ENCODE measurements at regions not wholly inside any gene's neighbourhood (a gene's known extent, or its start where the extent isn't known, plus 50 kb on each side); places are given as distances from the start of the nearest gene placed in this dataset.

DNA sequence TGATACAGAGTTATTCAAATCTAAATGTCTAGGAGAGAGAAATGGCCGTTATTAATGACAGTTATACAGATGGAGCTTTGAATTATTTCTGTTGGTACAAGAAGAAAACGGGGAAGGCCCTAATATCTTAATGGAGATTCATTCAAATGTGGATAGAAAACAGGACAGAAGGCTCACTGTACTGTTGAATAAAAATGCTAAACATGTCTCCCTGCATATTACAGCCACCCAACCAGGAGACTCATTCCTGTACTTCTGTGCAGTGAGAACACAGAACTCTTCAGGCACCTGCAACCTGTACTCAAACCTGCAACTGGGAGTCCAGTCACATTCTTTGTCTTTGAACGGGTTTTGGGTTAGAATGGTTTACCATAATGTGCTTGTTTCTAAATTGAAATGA lies 403.2 kb downstream of the DAD1 start:
- no peak overlapping the region for H3K4me3 ChIP-seq (ENCODE audit: control insufficient read depth, low read depth, low read length)
- TF ChIP-seq, protein P1, sequence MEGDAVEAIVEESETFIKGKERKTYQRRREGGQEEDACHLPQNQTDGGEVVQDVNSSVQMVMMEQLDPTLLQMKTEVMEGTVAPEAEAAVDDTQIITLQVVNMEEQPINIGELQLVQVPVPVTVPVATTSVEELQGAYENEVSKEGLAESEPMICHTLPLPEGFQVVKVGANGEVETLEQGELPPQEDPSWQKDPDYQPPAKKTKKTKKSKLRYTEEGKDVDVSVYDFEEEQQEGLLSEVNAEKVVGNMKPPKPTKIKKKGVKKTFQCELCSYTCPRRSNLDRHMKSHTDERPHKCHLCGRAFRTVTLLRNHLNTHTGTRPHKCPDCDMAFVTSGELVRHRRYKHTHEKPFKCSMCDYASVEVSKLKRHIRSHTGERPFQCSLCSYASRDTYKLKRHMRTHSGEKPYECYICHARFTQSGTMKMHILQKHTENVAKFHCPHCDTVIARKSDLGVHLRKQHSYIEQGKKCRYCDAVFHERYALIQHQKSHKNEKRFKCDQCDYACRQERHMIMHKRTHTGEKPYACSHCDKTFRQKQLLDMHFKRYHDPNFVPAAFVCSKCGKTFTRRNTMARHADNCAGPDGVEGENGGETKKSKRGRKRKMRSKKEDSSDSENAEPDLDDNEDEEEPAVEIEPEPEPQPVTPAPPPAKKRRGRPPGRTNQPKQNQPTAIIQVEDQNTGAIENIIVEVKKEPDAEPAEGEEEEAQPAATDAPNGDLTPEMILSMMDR (IDR thresholded peaks at IDR 0.05; ENCODE audit: control insufficient read depth, insufficient read depth, low read depth, low read length, missing control alignments), result no peak
- DNase-seq (ENCODE audit: low read depth), result no peak

DNA sequence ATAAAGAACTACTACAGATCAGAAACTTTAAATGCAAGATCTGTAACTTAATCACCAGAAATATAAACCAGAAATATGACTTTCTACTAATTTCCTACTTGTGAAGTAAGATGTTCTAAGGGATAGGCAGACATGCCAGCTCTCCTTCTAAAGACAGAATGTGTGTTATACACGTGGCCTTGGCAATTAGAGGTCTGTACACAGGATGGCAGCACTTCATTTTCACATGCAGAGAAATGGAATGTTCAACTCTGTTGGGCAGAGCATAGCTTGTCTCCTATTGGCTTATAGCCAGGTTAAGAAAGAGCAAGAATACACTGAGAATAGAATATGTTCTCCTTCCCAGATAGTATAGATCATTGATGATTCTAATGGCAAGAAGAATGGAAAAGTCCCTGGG lies 403.8 kb downstream of the DAD1 start:
- no peak for DNase-seq (ENCODE audit: low read depth)
- TF ChIP-seq, protein P1 (IDR thresholded peaks at IDR 0.05; ENCODE audit: control insufficient read depth, insufficient read depth, low read depth, low read length, missing control alignments), result no peak
- no peak overlapping the region for H3K4me3 ChIP-seq (ENCODE audit: control insufficient read depth, low read depth, low read length)

DNA sequence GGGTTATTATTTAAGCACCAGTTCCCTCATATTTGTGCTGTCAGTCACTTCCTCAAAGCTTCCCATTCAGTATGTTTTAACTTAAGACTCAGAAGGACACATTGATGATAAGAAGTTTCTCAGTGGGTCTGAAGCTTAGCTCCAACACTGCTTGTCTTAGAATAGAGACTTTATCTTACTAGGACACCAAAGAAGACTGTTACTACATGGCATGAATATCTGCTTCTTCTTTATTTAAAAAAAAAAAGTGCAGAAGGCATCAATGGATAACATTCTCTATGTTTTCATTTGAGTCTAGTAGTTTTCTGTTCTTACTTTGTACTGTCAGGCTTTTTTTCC lies 404.2 kb downstream of the DAD1 start:
- TF ChIP-seq, protein P1 (IDR thresholded peaks at IDR 0.05; ENCODE audit: control insufficient read depth, insufficient read depth, low read depth, low read length, missing control alignments), result no peak
- H3K4me3 ChIP-seq (ENCODE audit: control insufficient read depth, low read depth, low read length), result no peak overlapping the region
- no peak for DNase-seq (ENCODE audit: low read depth)

DNA sequence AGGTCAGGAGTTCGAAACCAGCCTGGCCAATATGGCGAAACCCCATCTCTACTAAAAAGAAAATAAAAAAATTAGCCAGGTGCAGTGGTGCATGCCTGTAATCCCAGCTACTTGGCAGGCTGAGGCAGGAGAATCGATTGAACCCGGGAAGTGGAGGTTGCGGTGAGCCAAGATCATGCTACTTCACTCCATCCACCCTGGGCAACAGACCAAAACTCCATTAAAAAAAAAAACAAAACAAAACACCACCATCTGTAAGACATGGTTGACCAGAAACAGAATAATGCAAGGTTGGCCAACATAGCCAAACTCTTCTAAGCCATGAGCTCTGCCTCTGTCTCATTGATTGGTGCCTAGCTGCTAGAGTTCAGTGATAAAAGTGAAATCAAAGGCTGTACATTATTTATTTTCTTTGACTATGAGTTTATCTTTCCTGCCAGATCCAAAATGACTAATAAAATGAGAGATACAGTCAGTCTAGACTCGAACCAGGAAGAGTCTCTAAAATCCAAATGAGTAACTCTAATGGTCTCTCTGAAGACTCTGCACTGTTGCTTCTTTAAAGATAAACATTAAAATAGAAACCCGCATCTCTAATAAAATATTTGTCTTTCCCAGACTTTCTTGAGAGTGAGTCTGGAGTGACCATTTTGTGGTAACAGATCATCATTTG lies 404.7 kb downstream of the DAD1 start:
- DNase-seq (ENCODE audit: low read depth), result no peak
- H3K4me3 ChIP-seq (ENCODE audit: control insufficient read depth, low read depth, low read length), result no peak overlapping the region
- TF ChIP-seq, protein P1 (IDR thresholded peaks at IDR 0.05; ENCODE audit: control insufficient read depth, insufficient read depth, low read depth, low read length, missing control alignments), result no peak

DNA sequence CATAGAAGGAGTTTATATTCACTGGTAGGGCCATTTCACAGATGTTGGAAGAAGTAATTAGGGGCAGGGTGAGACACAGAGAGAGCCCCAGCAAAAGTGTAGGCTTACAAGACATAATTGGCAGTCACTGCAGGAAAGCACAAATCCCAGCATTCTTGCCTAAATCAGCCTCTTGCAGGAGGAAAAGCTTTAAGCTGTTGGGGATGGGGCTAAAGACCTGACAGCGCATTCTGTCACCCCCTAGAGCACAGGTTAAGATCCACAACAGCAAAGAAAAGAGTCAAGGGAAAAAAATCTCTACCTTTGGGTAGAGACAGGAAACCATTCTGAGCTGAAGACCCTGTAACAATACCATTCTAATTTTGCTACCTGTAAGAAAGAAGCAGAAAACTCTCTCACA lies 409.0 kb downstream of the DAD1 start:
- DNase-seq (ENCODE audit: low read depth), result no peak
- TF ChIP-seq, protein P1 (IDR thresholded peaks at IDR 0.05; ENCODE audit: control insufficient read depth, insufficient read depth, low read depth, low read length, missing control alignments), result no peak
- H3K4me3 ChIP-seq (ENCODE audit: control insufficient read depth, low read depth, low read length), result no peak overlapping the region

DNA sequence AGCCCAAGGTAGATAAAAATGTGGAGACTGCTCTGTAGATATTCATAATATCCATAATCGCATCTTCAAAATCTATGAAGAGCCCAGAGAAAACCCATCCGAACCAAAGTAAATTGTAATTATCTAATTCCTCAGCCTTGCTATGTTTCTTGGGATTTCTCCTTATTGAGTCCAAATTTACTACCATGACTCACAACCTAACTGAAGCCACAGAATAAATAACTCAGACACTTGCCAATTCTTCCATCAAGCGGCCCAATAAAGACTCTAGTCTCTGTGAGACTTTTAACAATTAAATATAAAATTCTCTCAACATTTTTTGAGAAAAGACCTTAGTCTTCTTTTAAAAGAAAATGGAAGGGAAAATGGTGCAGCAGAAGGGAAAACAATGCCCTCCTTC lies 409.8 kb downstream of the DAD1 start:
- no peak overlapping the region for H3K4me3 ChIP-seq (ENCODE audit: control insufficient read depth, low read depth, low read length)
- no peak for DNase-seq (ENCODE audit: low read depth)
- TF ChIP-seq, protein P1 (IDR thresholded peaks at IDR 0.05; ENCODE audit: control insufficient read depth, insufficient read depth, low read depth, low read length, missing control alignments), result no peak

Measured in AG09309 (cell line).